ENCODE measurements at regions not wholly inside any gene's neighbourhood (a gene's known extent, or its start where the extent isn't known, plus 50 kb on each side); places are given as distances from the start of the nearest gene placed in this dataset.

- no peak for DNase-seq (ENCODE audit: low read depth, low spot score)
- H3K27ac ChIP-seq, result no peak overlapping the region
These were observed 142.7 kb downstream of the DLEU7 start for GRCh38 chr13:50700664-50701305.

GRCh38 chr13:50701469-50701868, 142.0 kb downstream of the DLEU7 start:
- no peak overlapping the region for H3K27ac ChIP-seq
- no peak for DNase-seq (ENCODE audit: low read depth, low spot score)

GRCh38 chr13:50706505-50706904, 137.0 kb downstream of the DLEU7 start:
- DNase-seq (ENCODE audit: low read depth, low spot score), result no peak
- H3K27ac ChIP-seq, result no peak overlapping the region

- DNase-seq (ENCODE audit: low read depth, low spot score), result no peak
- H3K27ac ChIP-seq, result no peak overlapping the region
These were observed 135.9 kb downstream of the DLEU7 start for GRCh38 chr13:50707628-50708027.

GRCh38 chr13:50708461-50708860, 135.0 kb downstream of the DLEU7 start:
- H3K27ac ChIP-seq, result no peak overlapping the region
- DNase-seq (ENCODE audit: low read depth, low spot score), result no peak

GRCh38 chr13:50709058-50709457, 134.4 kb downstream of the DLEU7 start:
- no peak for DNase-seq (ENCODE audit: low read depth, low spot score)
- H3K27ac ChIP-seq, result no peak overlapping the region

- no peak overlapping the region for H3K27ac ChIP-seq
- DNase-seq (ENCODE audit: low read depth, low spot score), result no peak
These were observed 132.2 kb downstream of the DLEU7 start for GRCh38 chr13:50711131-50711815.

GRCh38 chr13:50711996-50712395, 131.5 kb downstream of the DLEU7 start:
- H3K27ac ChIP-seq, result no peak overlapping the region
- no peak for DNase-seq (ENCODE audit: low read depth, low spot score)

GRCh38 chr13:50712456-50712855, 131.0 kb downstream of the DLEU7 start:
- DNase-seq (ENCODE audit: low read depth, low spot score), result no peak
- H3K27ac ChIP-seq, result no peak overlapping the region

- no peak for DNase-seq (ENCODE audit: low read depth, low spot score)
- no peak overlapping the region for H3K27ac ChIP-seq
These were observed 130.6 kb downstream of the DLEU7 start for GRCh38 chr13:50712881-50713280.

- H3K27ac ChIP-seq, result no peak overlapping the region
- DNase-seq (ENCODE audit: low read depth, low spot score), result no peak
These were observed 129.8 kb downstream of the DLEU7 start for GRCh38 chr13:50713523-50714248.

GRCh38 chr13:50714891-50715290, 128.6 kb downstream of the DLEU7 start:
- DNase-seq (ENCODE audit: low read depth, low spot score), result no peak
- H3K27ac ChIP-seq, result no peak overlapping the region

GRCh38 chr13:50715402-50716146, 127.9 kb downstream of the DLEU7 start:
- H3K27ac ChIP-seq, result no peak overlapping the region
- DNase-seq (ENCODE audit: low read depth, low spot score), result no peak

GRCh38 chr13:50720861-50721671, 122.4 kb downstream of the DLEU7 start:
- no peak overlapping the region for H3K27ac ChIP-seq

GRCh38 chr13:50721672-50721992, 121.9 kb downstream of the DLEU7 start:
- no peak overlapping the region for H3K27ac ChIP-seq
- no peak for DNase-seq (ENCODE audit: low read depth, low spot score)

More at GRCh38 chr13:50720861-50721671, 122.4 kb downstream of the DLEU7 start:
- no peak for DNase-seq (ENCODE audit: low read depth, low spot score)

GRCh38 chr13:50722440-50723125, 120.9 kb downstream of the DLEU7 start:
- H3K27ac ChIP-seq, result no peak overlapping the region
- no peak for DNase-seq (ENCODE audit: low read depth, low spot score)

- DNase-seq (ENCODE audit: low read depth, low spot score), result no peak
- no peak overlapping the region for H3K27ac ChIP-seq
These were observed 119.1 kb downstream of the DLEU7 start for GRCh38 chr13:50724438-50724837.

GRCh38 chr13:50724913-50725312, 118.6 kb downstream of the DLEU7 start:
- no peak for DNase-seq (ENCODE audit: low read depth, low spot score)
- no peak overlapping the region for H3K27ac ChIP-seq

GRCh38 chr13:50726164-50726563, 117.3 kb downstream of the DLEU7 start:
- no peak for DNase-seq (ENCODE audit: low read depth, low spot score)
- no peak overlapping the region for H3K27ac ChIP-seq

All from epithelial cell of prostate (primary cell).